KG1 (cell line): ENCODE measurements at regions not wholly inside any gene's neighbourhood (a gene's known extent, or its start where the extent isn't known, plus 50 kb on each side); places are given as distances from the start of the nearest gene placed in this dataset.
"Not testable (repeated sequence)": the region's sequence is repeated elsewhere in the genome, so short reads cannot be mapped to it uniquely, and the experiment has no call there.

Experiments
- DNase-seq: peaks from one replicate; lab custom pipeline; 2025; lab: John Stamatoyannopoulos, UW

GRCh38 chr18:56488739-56489138, 149.7 kb downstream of the TXNL1 start:
- no peak for DNase-seq

DNA sequence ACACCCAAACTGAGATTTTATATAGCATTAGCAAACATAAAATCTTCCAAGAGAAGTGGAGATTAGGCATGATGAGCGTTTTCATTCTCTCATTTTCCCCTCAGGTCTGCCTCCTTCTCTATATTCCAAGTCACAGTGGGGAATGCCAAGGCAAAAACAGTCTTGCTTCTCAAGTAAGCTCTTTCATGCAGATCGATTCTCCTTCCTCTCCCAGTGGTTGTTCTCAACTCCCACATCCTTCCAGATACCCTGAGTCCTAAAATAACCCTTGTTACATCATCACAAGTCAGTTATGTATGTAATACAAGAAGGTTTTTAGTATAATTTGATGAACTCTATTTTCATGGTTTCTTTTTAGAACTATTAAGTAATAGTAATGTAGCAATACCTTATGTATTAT, 150.6 kb downstream of the TXNL1 start:
- DNase-seq: no peak

DNA sequence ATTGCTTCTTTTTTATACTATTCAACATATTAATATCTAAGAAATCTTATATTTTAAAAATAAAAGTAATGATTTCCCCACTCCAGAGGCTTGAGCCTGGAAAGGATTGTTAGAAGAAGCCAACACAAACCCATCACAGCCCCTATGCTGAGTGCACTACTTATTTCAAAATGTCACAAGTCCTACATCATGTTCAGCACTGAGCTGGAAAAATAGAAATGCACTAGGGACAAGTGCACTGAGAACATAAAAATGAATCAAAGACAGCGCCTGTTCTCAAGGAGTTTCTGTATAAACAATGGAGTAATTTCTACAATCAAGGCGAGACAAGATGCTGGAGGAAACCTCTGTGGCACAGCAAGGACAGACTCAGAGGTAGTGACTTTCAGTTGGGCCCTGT, 155.0 kb downstream of the TXNL1 start:
- DNase-seq: no peak

GRCh38 chr18:56482813-56483212, 155.6 kb downstream of the TXNL1 start:
- not testable (repeated sequence) for DNase-seq

DNA sequence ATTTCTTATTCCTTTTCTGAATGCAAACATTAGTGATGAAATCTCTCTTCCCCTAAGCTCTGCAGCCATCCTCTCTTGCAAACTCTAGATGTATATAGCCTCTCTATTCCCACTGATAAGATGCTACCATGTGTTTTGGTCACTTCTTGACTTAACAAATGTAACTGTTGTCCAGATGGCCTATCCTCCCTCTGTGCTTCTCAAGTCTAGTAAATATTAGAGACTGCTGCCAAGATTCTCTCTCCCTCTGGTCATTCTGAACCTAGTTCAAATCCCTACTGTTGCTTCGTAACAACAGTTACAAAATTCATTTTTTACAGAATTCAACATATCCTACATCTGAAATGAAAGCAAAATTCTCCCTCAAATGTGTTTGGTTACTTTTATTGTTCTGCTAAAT, 156.6 kb downstream of the TXNL1 start:
- no peak for DNase-seq

DNA sequence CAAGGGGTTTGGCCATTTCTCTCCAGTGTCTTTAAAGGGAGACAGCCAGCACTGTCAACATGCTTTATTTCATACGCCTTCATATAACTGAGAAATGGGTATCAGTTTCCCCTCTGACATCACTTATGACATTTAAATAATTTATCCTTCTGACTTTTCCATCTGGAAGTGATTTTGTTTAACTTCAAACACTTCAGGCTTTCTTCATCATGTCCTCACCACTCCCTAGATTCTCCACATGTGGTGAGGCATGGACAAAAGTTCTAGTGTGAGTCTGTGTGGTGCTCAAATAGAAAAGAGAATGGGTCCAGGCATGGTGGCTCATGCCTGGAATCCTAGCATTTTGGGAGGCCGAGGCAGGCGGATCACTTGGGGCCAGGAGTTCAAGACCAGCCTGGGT, 158.6 kb downstream of the TXNL1 start:
- DNase-seq: no peak

DNA sequence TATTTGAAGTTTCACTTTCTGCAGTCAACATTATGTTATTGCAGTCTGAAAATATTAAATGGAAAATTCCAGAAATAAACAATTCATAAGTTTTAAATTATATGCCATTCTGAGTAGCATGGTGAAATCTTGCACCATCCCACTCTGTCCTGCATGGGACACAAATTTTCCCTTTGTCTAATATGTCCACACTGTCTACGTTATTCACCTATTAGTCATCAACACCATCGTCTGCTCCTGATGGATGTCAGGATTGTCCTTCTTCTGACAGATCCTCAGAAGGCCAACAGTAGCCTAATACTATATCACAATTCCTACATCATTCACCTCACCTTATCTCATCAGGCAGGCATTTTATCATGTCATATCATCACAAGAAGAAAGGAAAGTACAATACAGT, 163.1 kb downstream of the TXNL1 start:
- DNase-seq: no peak

- no peak for DNase-seq
Observed at GRCh38 chr18:56473400-56474024, 164.9 kb downstream of the TXNL1 start.

DNA sequence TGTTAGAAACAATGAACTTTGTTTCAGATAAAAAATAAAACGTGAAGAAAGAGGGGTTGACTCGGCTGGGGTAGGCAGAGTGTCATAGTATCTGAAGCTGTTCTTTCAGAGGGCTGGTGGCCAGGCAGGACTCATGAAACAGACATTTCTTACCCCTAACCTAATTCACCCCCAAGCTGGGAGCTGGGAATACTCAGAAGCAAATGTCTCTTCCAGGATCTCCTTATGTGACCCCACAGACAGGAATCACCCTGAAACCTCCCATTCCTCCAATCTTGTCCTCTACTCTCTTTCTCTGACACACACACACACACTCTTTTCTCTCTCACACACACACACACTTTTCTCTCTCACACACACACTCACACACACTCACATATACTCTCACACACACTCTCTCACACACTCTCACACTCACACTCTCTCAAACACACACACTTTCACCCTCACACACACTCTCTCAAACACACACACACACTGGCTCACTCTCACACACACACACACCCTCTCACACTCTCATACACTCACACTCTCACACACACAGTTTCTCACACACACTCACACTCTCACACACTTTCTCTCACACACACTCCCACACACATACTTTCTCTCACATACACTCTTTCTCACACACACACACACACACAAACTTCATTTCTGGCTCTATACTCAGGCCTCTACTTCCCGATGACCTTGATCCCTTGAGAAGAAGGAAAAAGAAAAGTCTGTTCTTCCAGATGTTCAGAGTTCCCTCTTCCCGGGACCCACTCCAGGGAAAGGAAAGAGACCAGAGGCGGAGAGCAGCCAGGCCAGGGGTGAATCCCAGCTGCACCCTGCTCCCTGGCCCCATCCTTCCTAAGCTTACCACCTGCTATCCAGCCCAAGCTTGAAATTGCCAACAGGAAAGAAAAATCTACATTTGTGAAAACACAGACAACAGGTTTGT, 167.7 kb downstream of the TXNL1 start:
- DNase-seq: no peak

DNA sequence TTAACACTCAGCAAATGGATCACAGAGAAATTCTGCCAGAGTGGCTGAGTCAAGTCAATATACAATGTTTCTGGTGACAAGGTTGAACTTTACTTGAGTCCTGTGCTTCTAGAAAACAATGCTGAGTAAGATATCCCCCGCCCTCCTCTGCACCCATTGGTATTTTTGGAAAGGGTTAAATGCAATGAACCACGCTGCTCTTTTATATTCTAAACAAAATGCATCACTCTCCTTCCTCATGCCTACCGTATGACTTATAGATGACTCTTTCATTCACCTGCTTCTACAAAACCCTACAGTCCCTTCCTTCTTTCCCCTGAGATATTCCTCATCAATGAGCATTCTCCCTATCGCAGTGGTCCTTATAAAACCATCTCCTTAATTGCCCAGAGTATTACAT, 168.8 kb downstream of the TXNL1 start:
- DNase-seq: no peak

GRCh38 chr18:56468396-56468795, 170.0 kb downstream of the TXNL1 start:
- peak; percentile 29 for DNase-seq

DNA sequence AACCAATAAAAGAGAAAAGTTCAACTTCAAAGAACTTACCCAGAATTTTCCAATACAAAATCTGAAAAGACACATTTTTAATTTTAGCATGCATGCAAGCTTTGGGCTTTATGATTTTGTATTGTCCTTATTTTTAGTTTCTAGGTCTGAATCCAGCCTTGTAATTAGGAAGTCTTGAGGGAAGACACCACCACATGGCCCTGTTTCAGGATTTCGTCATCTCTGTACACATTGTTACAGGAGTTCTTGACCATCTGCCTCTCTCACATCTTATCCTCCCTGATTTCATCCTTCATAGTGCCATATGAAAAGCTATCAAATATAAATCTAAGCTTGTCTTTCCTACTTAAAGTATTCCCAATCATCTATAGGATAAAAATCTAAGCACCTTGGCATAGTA, 176.1 kb downstream of the TXNL1 start:
- DNase-seq: no peak

DNA sequence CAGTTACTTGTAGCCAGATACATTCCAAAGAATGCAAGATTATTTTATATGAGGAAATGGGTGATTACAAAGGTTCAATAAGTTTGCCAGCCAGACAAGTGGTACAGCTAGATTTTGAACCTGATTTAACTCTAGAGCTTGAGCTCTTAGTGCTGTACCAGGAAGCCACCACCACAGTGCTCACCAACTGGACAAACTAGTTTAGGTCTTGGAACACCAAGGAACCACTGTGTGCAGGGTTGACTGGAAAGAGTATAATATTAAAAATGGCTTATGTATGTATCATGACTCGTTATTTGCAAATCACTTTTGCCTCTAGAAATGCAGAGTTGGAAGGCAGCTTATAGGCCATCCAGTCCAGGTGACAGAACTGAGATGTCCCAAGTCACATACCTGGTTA, 177.2 kb downstream of the TXNL1 start:
- DNase-seq: no peak

GRCh38 chr18:56460581-56460980, 177.8 kb downstream of the TXNL1 start:
- DNase-seq: peak; percentile 62

DNA sequence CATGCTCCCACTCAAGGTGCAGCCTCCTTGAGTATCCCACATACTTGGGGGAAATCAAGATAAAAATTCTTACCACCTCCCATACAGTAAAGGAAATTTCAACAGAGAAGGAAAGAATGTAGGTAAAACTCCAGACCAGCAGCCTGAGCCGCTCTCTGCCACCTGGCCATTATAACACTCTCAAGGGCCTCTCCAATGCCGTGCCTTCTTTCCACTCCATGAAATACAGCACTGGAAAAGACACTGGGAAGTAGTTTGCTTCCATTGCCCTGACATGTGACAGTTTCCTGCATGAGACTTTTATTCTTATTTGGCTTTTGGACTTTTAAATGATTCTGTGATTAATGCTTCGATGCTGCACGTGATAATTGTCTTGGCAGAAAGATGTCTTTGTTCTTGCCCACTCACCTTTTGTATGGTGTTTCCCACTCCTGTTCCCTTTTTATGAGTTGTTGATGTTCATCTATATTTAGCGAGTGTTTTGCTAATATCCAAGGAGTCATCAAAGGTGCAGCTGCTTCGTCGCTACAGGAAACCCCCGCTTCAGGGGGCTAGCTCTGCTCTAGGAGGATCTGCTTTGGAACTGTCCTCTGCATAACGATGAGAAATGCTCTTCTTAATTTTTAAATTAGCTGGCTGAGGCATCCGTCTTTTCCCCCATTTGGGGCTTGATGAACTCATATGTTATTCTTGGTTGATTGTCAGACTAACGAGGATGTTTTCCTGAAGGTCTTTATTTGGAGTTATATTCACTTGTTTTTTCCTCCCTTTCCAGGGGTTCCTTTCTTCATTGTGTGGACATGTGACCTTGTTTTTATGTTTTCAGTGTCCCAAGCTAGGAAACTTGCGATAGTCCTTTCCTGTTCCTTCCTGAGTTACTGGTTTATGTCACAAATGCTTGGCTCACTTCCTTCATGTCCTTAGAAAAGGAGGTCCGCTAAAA, 179.4 kb downstream of the TXNL1 start:
- DNase-seq: no peak

GRCh38 chr18:56455874-56456273, 182.5 kb downstream of the TXNL1 start:
- DNase-seq: no peak

DNA sequence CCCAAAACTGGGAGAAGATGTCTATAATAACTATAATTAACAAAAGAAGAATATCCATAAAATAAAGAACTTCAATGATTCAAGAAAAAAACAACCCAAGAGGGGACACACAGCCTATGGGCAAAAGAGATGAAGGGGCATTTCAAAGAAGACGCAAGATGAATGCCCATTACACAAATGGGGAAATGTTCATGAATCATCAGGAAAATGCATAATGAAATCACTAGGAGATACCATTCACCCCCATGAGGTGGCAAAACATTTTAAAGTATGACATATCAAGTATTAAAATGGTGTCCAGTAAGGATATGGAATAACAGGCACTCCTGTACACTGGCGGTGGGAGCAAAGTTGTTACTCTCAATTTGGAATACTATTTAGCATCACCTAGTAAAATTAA, 183.3 kb downstream of the TXNL1 start:
- no peak for DNase-seq

GRCh38 chr18:56453631-56454030, 184.8 kb downstream of the TXNL1 start:
- no peak for DNase-seq

- DNase-seq: no peak
Observed at GRCh38 chr18:56451188-56451587, 187.2 kb downstream of the TXNL1 start.

DNA sequence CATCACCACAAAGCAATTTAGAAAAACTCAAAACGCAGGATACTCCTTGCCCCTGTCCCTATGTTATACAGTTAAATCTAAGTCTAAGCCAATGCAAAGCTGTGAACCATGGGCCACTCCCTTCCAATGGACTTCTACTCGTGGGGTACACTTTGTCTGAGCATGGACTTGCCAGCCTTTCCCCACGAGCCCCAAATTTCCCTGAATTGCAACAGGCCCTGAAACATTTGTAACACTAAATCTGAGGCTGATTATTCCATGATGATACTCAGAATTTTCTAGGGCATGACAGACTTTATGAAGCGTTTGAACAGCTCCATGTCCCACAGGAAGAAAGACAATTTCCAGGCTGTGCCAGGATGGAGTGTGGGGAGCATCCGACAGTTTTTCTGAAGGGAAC, 189.6 kb downstream of the TXNL1 start:
- DNase-seq: no peak

GRCh38 chr18:56445422-56445821, 193.0 kb downstream of the TXNL1 start:
- no peak for DNase-seq

- no peak for DNase-seq
Observed at GRCh38 chr18:56444201-56444600, 194.2 kb downstream of the TXNL1 start.
